Tibial nerve (tissue), 4 donors: ENCODE measurements at regions not wholly inside any gene's neighbourhood (a gene's known extent, or its start where the extent isn't known, plus 50 kb on each side); places are given as distances from the start of the nearest gene placed in this dataset.

Experiments
- DNase-seq, 2 donors: peaks; one replicate each; pipeline ENCODE4 v3.0.0-alpha.2; 2019; ENCODE audit warnings: low spot score in 2 of 2
- H3K27ac ChIP-seq, 4 donors: fragments of 200-600 bp; sonication (generic) in 3 of 4; one replicate each; pipeline ENCODE4 v1.5.1; 2017 to 2019; ENCODE audit warnings: mild to moderate bottlenecking in 1 of 4
- H3K27me3 ChIP-seq, 2 donors: fragments of 200-600 bp; sonication (generic) in 1 of 2; one replicate each; pipeline versions ENCODE4 v1.5.1 to v1.6.0; 2017 to 2019
- H3K36me3 ChIP-seq, 3 donors: fragments of 200-600 bp; sonication (generic); one replicate each; pipeline ENCODE4 v1.5.1; 2018 to 2019
- H3K4me1 ChIP-seq, 4 donors: fragments of 200-600 bp; sonication (generic) in 3 of 4; one replicate each; pipeline ENCODE4 v1.5.1; 2017 to 2019
- H3K4me3 ChIP-seq, 4 donors: fragments of 200-600 bp; sonication (generic) in 3 of 4; one replicate each; pipeline ENCODE4 v1.5.1; 2017 to 2019; ENCODE audit warnings: mild to moderate bottlenecking in 1 of 4, moderate library complexity in 1 of 4
- H3K9me3 ChIP-seq, 4 donors: fragments of 200-600 bp; sonication (generic) in 3 of 4; one replicate each; pipeline ENCODE4 v1.5.1; 2017 to 2019
- CTCF ChIP-seq, 5 experiments: fragments of 200-600 bp in 3 of 5; fragments of 450-650 bp in 2 of 5; sonication (generic) in 3 of 5; IDR thresholded peaks; one replicate each; pipeline ENCODE4 v1.5.1; 2016 to 2019; ENCODE audit warnings: antibody characterized with exemption in 5 of 5, mild to moderate bottlenecking in 3 of 5, moderate library complexity in 2 of 5
- EP300 ChIP-seq, 2 donors: sonication (generic); formaldehyde crosslinking; IDR thresholded peaks; one replicate each; pipeline ENCODE4 v1.6.1; 2017; ENCODE audit warnings: antibody characterized with exemption in 2 of 2, mild to moderate bottlenecking in 1 of 2
- POLR2A ChIP-seq, 2 donors: fragments of 450-650 bp; IDR thresholded peaks; one replicate each; pipeline ENCODE4 v1.6.1; 2017; ENCODE audit warnings: antibody characterized with exemption in 2 of 2, mild to moderate bottlenecking in 2 of 2, moderate library complexity in 2 of 2
- WGBS, 2 donors: methylation state at CpG; one replicate each; pipeline ENCODE4 v1.1.5; 2018; 5-methylcytosine and 5-hydroxymethylcytosine counted together

- Histone ChIP-seq H3K27me3 (no peaks in the 10 kb centered on the region), H3K27ac (no peak overlapping the region), H3K4me1 (no peaks in the 10 kb centered on the region), H3K4me3 (no peak overlapping the region), H3K36me3 (no peaks in the 10 kb centered on the region), H3K9me3 (peaks cover 0 to 75% (median 2%) of the 10 kb centered on the region in 4 donors)
- 83 to 93% methylated on average over 3 of the region's 3 CpGs for whole genome bisulfite sequencing, 2 donors
- DNase-seq, result no peak
- TF ChIP-seq EP300 (IDR thresholded peaks at IDR 0.05), result no peak
- TF ChIP-seq POLR2A (IDR thresholded peaks at IDR 0.05), result no peak
- no peak for TF ChIP-seq CTCF (IDR thresholded peaks at IDR 0.05)
Measured at GRCh38 chr7:57210212-57210611, 78.0 kb upstream of the ZNF479 start.

GRCh38 chr7:57210871-57211270, 78.6 kb upstream of the ZNF479 start:
- DNase-seq, result no peak
- no peaks in the 10 kb centered on the region for H3K4me1 ChIP-seq
- H3K9me3 ChIP-seq, result peaks cover 0 to 75% (median 2%) of the 10 kb centered on the region in 4 donors
- WGBS, 2 donors, result 40 to 55% methylated on average over 5 of the region's 5 CpGs
- no peak overlapping the region for H3K27ac ChIP-seq
- no peaks in the 10 kb centered on the region for H3K36me3 ChIP-seq
- TF ChIP-seq POLR2A (IDR thresholded peaks at IDR 0.05), result no peak
- no peak for TF ChIP-seq CTCF (IDR thresholded peaks at IDR 0.05)
- no peak for TF ChIP-seq EP300 (IDR thresholded peaks at IDR 0.05)
- no peak overlapping the region for H3K4me3 ChIP-seq
- H3K27me3 ChIP-seq, result no peaks in the 10 kb centered on the region

GRCh38 chr7:57211428-57212100, 79.3 kb upstream of the ZNF479 start:
- DNase-seq, result no peak
- Histone ChIP-seq H3K9me3 (peaks cover 0 to 73% (median 2%) of the 10 kb centered on the region in 4 donors), H3K27ac (no peak overlapping the region), H3K4me3 (no peak overlapping the region), H3K4me1 (no peaks in the 10 kb centered on the region), H3K27me3 (no peaks in the 10 kb centered on the region), H3K36me3 (no peaks in the 10 kb centered on the region)
- no peak for TF ChIP-seq EP300 (IDR thresholded peaks at IDR 0.05)
- no peak for TF ChIP-seq POLR2A (IDR thresholded peaks at IDR 0.05)
- WGBS, 2 donors, result 66 to 72% methylated on average over 11 to 12 of the region's 14 CpGs

GRCh38 chr7:57215423-57215822, 83.2 kb upstream of the ZNF479 start:
- H3K4me3 ChIP-seq, result no peak overlapping the region
- H3K4me1 ChIP-seq, result no peaks in the 10 kb centered on the region
- WGBS, 2 donors, result 61 to 89% methylated on average over 9 of the region's 9 CpGs
- TF ChIP-seq CTCF (IDR thresholded peaks at IDR 0.05), result no peak
- TF ChIP-seq POLR2A (IDR thresholded peaks at IDR 0.05), result no peak
- TF ChIP-seq EP300 (IDR thresholded peaks at IDR 0.05), result no peak
- H3K27ac ChIP-seq, result no peak overlapping the region
- peaks cover 0 to 90% (median 2%) of the 10 kb centered on the region in 4 donors for H3K9me3 ChIP-seq
- H3K27me3 ChIP-seq, result no peaks in the 10 kb centered on the region
- H3K36me3 ChIP-seq, result no peaks in the 10 kb centered on the region
- no peak for DNase-seq

GRCh38 chr7:57216340-57216739, 84.1 kb upstream of the ZNF479 start:
- WGBS, 2 donors, result 66 to 77% methylated on average over 6 of the region's 6 CpGs
- Histone ChIP-seq H3K27me3 (no peaks in the 10 kb centered on the region), H3K4me1 (no peaks in the 10 kb centered on the region), H3K9me3 (peaks cover 0 to 94% (median 2%) of the 10 kb centered on the region in 4 donors), H3K4me3 (no peak overlapping the region), H3K27ac (no peak overlapping the region), H3K36me3 (no peaks in the 10 kb centered on the region)
- no peak for TF ChIP-seq POLR2A (IDR thresholded peaks at IDR 0.05)
- no peak for TF ChIP-seq CTCF (IDR thresholded peaks at IDR 0.05)
- no peak for TF ChIP-seq EP300 (IDR thresholded peaks at IDR 0.05)
- no peak for DNase-seq
